ENCODE measurements at regions not wholly inside any gene's neighbourhood (a gene's known extent, or its start where the extent isn't known, plus 50 kb on each side); places are given as distances from the start of the nearest gene placed in this dataset.
"Not testable (repeated sequence)": the region's sequence is repeated elsewhere in the genome, so short reads cannot be mapped to it uniquely, and the experiment has no call there.

- Mint-ChIP-seq H3K27me3 (ENCODE audit: low read depth) (no peaks in the 10 kb centered on the region), H3K4me3 (no peak overlapping the region), H3K4me1 (ENCODE audit: low read depth) (peaks cover 29% of the 10 kb centered on the region), H3K9me3 (no peaks in the 10 kb centered on the region), H3K36me3 (ENCODE audit: low read depth) (no peaks in the 10 kb centered on the region), H3K27ac (no peak overlapping the region)
- intact Hi-C loops (cut with micrococcal nuclease): loop anchor here (5.0 to 10.0 kb wide), 3 partner anchors 505 to 858 kb away; partner anchors contain the start of gene B3GALT2
- CTCF ChIA-PET: interaction anchor here (0.7 kb wide), 1 partner anchor 103 kb away, joined by 3 read pairs; no protein-coding TSS in a partner anchor
- no peak for DNase-seq
These were observed 856.3 kb upstream of the B3GALT2 start for GRCh38 chr1:194042736-194043135.

- intact Hi-C loops (cut with micrococcal nuclease): loop anchor here (5.0 to 10.0 kb wide), 3 partner anchors 503 to 856 kb away; partner anchors contain the start of gene B3GALT2
- H3K27ac Mint-ChIP-seq: no peak overlapping the region
- H3K27me3 Mint-ChIP-seq (ENCODE audit: low read depth): no peaks in the 10 kb centered on the region
- peaks cover 29% of the 10 kb centered on the region for H3K4me1 Mint-ChIP-seq (ENCODE audit: low read depth)
- no peak overlapping the region for H3K4me3 Mint-ChIP-seq
- DNase-seq: no peak
- H3K9me3 Mint-ChIP-seq: no peaks in the 10 kb centered on the region
- no peaks in the 10 kb centered on the region for H3K36me3 Mint-ChIP-seq (ENCODE audit: low read depth)
- CTCF ChIA-PET: no interaction called here
These were observed 854.1 kb upstream of the B3GALT2 start for GRCh38 chr1:194040496-194040895.

GRCh38 chr1:194039578-194039977 lies 853.2 kb upstream of the B3GALT2 start:
- Mint-ChIP-seq H3K27ac (no peak overlapping the region), H3K27me3 (ENCODE audit: low read depth) (no peaks in the 10 kb centered on the region), H3K4me1 (ENCODE audit: low read depth) (peaks cover 21% of the 10 kb centered on the region), H3K4me3 (no peak overlapping the region), H3K36me3 (ENCODE audit: low read depth) (no peaks in the 10 kb centered on the region), H3K9me3 (no peaks in the 10 kb centered on the region)
- CTCF ChIA-PET: no interaction called here
- no peak for DNase-seq
- intact Hi-C loops (cut with micrococcal nuclease): no loop called here

GRCh38 chr1:194033646-194034045 lies 847.2 kb upstream of the B3GALT2 start:
- no peaks in the 10 kb centered on the region for H3K4me1 Mint-ChIP-seq (ENCODE audit: low read depth)
- CTCF ChIA-PET: no interaction called here
- no peaks in the 10 kb centered on the region for H3K27me3 Mint-ChIP-seq (ENCODE audit: low read depth)
- H3K9me3 Mint-ChIP-seq: peaks cover 10% of the 10 kb centered on the region
- H3K27ac Mint-ChIP-seq: no peak overlapping the region
- no peak for DNase-seq
- H3K36me3 Mint-ChIP-seq (ENCODE audit: low read depth): peaks cover 3% of the 10 kb centered on the region
- no peak overlapping the region for H3K4me3 Mint-ChIP-seq
- intact Hi-C loops (cut with micrococcal nuclease): no loop called here

GRCh38 chr1:194028002-194028401 lies 841.6 kb upstream of the B3GALT2 start:
- H3K4me3 Mint-ChIP-seq: no peak overlapping the region
- H3K36me3 Mint-ChIP-seq (ENCODE audit: low read depth): no peaks in the 10 kb centered on the region
- H3K27ac Mint-ChIP-seq: no peak overlapping the region
- DNase-seq: no peak
- H3K4me1 Mint-ChIP-seq (ENCODE audit: low read depth): peaks cover 2% of the 10 kb centered on the region
- intact Hi-C loops (cut with micrococcal nuclease): no loop called here
- CTCF ChIA-PET: no interaction called here
- peaks cover 8% of the 10 kb centered on the region for H3K9me3 Mint-ChIP-seq
- H3K27me3 Mint-ChIP-seq (ENCODE audit: low read depth): no peaks in the 10 kb centered on the region

- Mint-ChIP-seq H3K36me3 (ENCODE audit: low read depth) (no peaks in the 10 kb centered on the region), H3K4me3 (no peak overlapping the region), H3K4me1 (ENCODE audit: low read depth) (peaks cover 2% of the 10 kb centered on the region), H3K27me3 (ENCODE audit: low read depth) (no peaks in the 10 kb centered on the region), H3K27ac (no peak overlapping the region), H3K9me3 (peaks cover 6% of the 10 kb centered on the region)
- CTCF ChIA-PET: no interaction called here
- no peak for DNase-seq
- intact Hi-C loops (cut with micrococcal nuclease): no loop called here
These were observed 840.0 kb upstream of the B3GALT2 start for GRCh38 chr1:194026422-194026821.

GRCh38 chr1:194024659-194025058 lies 838.2 kb upstream of the B3GALT2 start:
- H3K27me3 Mint-ChIP-seq (ENCODE audit: low read depth): no peaks in the 10 kb centered on the region
- no peak overlapping the region for H3K4me3 Mint-ChIP-seq
- intact Hi-C loops (cut with micrococcal nuclease): no loop called here
- H3K36me3 Mint-ChIP-seq (ENCODE audit: low read depth): no peaks in the 10 kb centered on the region
- CTCF ChIA-PET: interaction anchor here (0.6 to 1.3 kb wide), 2 partner anchors 37 to 278 kb away, joined by 3 to 4 read pairs; no protein-coding TSS in a partner anchor
- no peak for DNase-seq
- no peak overlapping the region for H3K27ac Mint-ChIP-seq
- H3K9me3 Mint-ChIP-seq: peaks cover 6% of the 10 kb centered on the region
- peaks cover 2% of the 10 kb centered on the region for H3K4me1 Mint-ChIP-seq (ENCODE audit: low read depth)

- Mint-ChIP-seq H3K36me3 (ENCODE audit: low read depth) (peaks cover 3% of the 10 kb centered on the region), H3K4me1 (ENCODE audit: low read depth) (no peaks in the 10 kb centered on the region), H3K27me3 (ENCODE audit: low read depth) (no peaks in the 10 kb centered on the region), H3K27ac (no peak overlapping the region), H3K9me3 (peaks cover 13% of the 10 kb centered on the region), H3K4me3 (no peak overlapping the region)
- intact Hi-C loops (cut with micrococcal nuclease): no loop called here
- no peak for DNase-seq
- CTCF ChIA-PET: no interaction called here
These were observed 827.6 kb upstream of the B3GALT2 start for GRCh38 chr1:194014014-194014413.

GRCh38 chr1:194013561-194013960 lies 827.1 kb upstream of the B3GALT2 start:
- intact Hi-C loops (cut with micrococcal nuclease): no loop called here
- Mint-ChIP-seq H3K4me3 (no peak overlapping the region), H3K4me1 (ENCODE audit: low read depth) (no peaks in the 10 kb centered on the region), H3K36me3 (ENCODE audit: low read depth) (peaks cover 3% of the 10 kb centered on the region), H3K27me3 (ENCODE audit: low read depth) (no peaks in the 10 kb centered on the region), H3K9me3 (peaks cover 13% of the 10 kb centered on the region), H3K27ac (no peak overlapping the region)
- DNase-seq: no peak
- CTCF ChIA-PET: no interaction called here

- Mint-ChIP-seq H3K27ac (no peak overlapping the region), H3K27me3 (ENCODE audit: low read depth) (no peaks in the 10 kb centered on the region), H3K4me3 (no peak overlapping the region), H3K36me3 (ENCODE audit: low read depth) (no peaks in the 10 kb centered on the region), H3K9me3 (peaks cover 8% of the 10 kb centered on the region), H3K4me1 (ENCODE audit: low read depth) (peaks cover 1% of the 10 kb centered on the region)
- CTCF ChIA-PET: no interaction called here
- no peak for DNase-seq
- intact Hi-C loops (cut with micrococcal nuclease): no loop called here
These were observed 817.7 kb upstream of the B3GALT2 start for GRCh38 chr1:194004146-194004545.

GRCh38 chr1:194001726-194002350 lies 815.4 kb upstream of the B3GALT2 start:
- intact Hi-C loops (cut with micrococcal nuclease); H3K36me3 Mint-ChIP-seq (ENCODE audit: low read depth); H3K4me3 Mint-ChIP-seq; H3K9me3 Mint-ChIP-seq; H3K27me3 Mint-ChIP-seq (ENCODE audit: low read depth); DNase-seq; H3K4me1 Mint-ChIP-seq (ENCODE audit: low read depth); CTCF ChIA-PET; H3K27ac Mint-ChIP-seq: not testable (repeated sequence)

- no peak for DNase-seq
- Mint-ChIP-seq H3K4me3 (no peak overlapping the region), H3K9me3 (peaks cover 22% of the 10 kb centered on the region), H3K27me3 (ENCODE audit: low read depth) (no peaks in the 10 kb centered on the region), H3K27ac (no peak overlapping the region), H3K4me1 (ENCODE audit: low read depth) (no peaks in the 10 kb centered on the region), H3K36me3 (ENCODE audit: low read depth) (peaks cover 7% of the 10 kb centered on the region)
- intact Hi-C loops (cut with micrococcal nuclease): no loop called here
- CTCF ChIA-PET: no interaction called here
These were observed 802.5 kb upstream of the B3GALT2 start for GRCh38 chr1:193988885-193989284.

GRCh38 chr1:193979219-193979618 lies 792.8 kb upstream of the B3GALT2 start:
- CTCF ChIA-PET: no interaction called here
- intact Hi-C loops (cut with micrococcal nuclease): no loop called here
- H3K36me3 Mint-ChIP-seq (ENCODE audit: low read depth): no peaks in the 10 kb centered on the region
- H3K4me3 Mint-ChIP-seq: no peak overlapping the region
- peaks cover 2% of the 10 kb centered on the region for H3K4me1 Mint-ChIP-seq (ENCODE audit: low read depth)
- DNase-seq: no peak
- no peaks in the 10 kb centered on the region for H3K27me3 Mint-ChIP-seq (ENCODE audit: low read depth)
- no peak overlapping the region for H3K27ac Mint-ChIP-seq
- no peaks in the 10 kb centered on the region for H3K9me3 Mint-ChIP-seq
